ENCODE measurements at regions not wholly inside any gene's neighbourhood (a gene's known extent, or its start where the extent isn't known, plus 50 kb on each side); places are given as distances from the start of the nearest gene placed in this dataset.

DNA sequence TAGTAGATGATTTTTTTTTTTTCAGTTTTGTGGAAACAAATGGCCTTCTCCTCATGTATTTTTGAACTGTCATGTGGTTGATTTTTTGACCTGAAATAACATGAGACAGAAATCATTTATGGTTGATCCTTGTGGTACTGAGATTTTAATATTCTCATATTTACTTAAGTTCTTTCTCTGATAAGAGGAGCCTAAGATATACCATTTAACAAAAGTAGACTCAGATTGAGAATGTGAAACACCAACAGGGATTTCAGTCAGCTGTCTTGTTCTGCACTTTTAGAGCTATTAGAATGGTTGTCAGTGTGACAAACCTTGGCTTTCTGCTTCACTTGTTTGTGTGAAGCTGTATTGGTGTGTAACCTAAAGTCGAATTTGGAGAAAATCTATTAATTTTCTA is 575.7 kb downstream of the SPOCK3 start:
- Histone ChIP-seq H3K79me2 (ENCODE audit: insufficient read depth, low read length) (no peaks in the 10 kb centered on the region), H3K36me3 (replicated peaks in 1 of 2; ENCODE audit: control insufficient read depth in 1 of 2, insufficient read depth in 2 of 2, low read length in 2 of 2) (no peaks in the 10 kb centered on the region), H3K4me1 (ENCODE audit: insufficient read depth, low read length) (no peaks in the 10 kb centered on the region), H4K20me1 (ENCODE audit: insufficient read depth, low read length) (no peaks in the 10 kb centered on the region), H3K27ac (ENCODE audit: extremely low read length, insufficient read depth, low read length) (no peak overlapping the region), H2AFZ (ENCODE audit: low read length) (no peak overlapping the region), H3K27me3 (ENCODE audit: control insufficient read depth in 1 of 2, insufficient read depth in 2 of 2, low read length in 2 of 2) (no peaks in the 10 kb centered on the region; a peak in 1 of 5 replicates), H3K4me2 (ENCODE audit: low read depth, low read length) (no peak overlapping the region), H3K9me3 (ENCODE audit: low read length) (no peaks in the 10 kb centered on the region), H3K9ac (ENCODE audit: insufficient read depth, low read depth, low read length) (no peak overlapping the region), H3K4me3 (replicated peaks in 1 of 3; ENCODE audit: insufficient read depth in 1 of 3, low read depth in 2 of 3, low read length in 3 of 3) (no peak overlapping the region)
- in situ Hi-C loops (cut with HindIII; ENCODE audit: extremely low pct_ligation_motif_present, low pct_unique_long_range_greater_than_20kb) (no loop called here), intact Hi-C loops (cut with micrococcal nuclease; ENCODE audit: unreplicated experiment) (no loop called here)
- POLR2A ChIA-PET, result no interaction called here
- 0% methylated on average over 1 of the region's 1 CpG for WGBS (ENCODE audit: low lambda C conversion rate)
- FAIRE-seq (no peak), ATAC-seq (no peak), DNase-seq (ENCODE audit: low spot score) (no peak)
- CTCF ChIA-PET (ENCODE audit: low intra/inter-chr PET ratio, low total read pairs), result no interaction called here
- BruUV-seq (replicated peaks), result no TSS peak
- TF ChIP-seq KLF13 (CRISPR knock-in tag; IDR thresholded peaks at IDR 0.05), result no peak
- TF ChIP-seq, protein P1, sequence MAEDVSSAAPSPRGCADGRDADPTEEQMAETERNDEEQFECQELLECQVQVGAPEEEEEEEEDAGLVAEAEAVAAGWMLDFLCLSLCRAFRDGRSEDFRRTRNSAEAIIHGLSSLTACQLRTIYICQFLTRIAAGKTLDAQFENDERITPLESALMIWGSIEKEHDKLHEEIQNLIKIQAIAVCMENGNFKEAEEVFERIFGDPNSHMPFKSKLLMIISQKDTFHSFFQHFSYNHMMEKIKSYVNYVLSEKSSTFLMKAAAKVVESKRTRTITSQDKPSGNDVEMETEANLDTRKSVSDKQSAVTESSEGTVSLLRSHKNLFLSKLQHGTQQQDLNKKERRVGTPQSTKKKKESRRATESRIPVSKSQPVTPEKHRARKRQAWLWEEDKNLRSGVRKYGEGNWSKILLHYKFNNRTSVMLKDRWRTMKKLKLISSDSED (CRISPR knock-in tag; IDR thresholded peaks at IDR 0.05), result no peak
- no peak for TF ChIP-seq DNMT1 (CRISPR knock-in tag; IDR thresholded peaks at IDR 0.05)
- TF ChIP-seq NONO (IDR thresholded peaks at IDR 0.05), result no peak
- no peak for TF ChIP-seq NONO (CRISPR knock-in tag; conservative IDR thresholded peaks at IDR 0.05)
- TF ChIP-seq, protein P2, sequence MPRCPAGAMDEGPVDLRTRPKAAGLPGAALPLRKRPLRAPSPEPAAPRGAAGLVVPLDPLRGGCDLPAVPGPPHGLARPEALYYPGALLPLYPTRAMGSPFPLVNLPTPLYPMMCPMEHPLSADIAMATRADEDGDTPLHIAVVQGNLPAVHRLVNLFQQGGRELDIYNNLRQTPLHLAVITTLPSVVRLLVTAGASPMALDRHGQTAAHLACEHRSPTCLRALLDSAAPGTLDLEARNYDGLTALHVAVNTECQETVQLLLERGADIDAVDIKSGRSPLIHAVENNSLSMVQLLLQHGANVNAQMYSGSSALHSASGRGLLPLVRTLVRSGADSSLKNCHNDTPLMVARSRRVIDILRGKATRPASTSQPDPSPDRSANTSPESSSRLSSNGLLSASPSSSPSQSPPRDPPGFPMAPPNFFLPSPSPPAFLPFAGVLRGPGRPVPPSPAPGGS (CRISPR knock-in tag; IDR thresholded peaks at IDR 0.05), result no peak
- TF ChIP-seq, protein P3, sequence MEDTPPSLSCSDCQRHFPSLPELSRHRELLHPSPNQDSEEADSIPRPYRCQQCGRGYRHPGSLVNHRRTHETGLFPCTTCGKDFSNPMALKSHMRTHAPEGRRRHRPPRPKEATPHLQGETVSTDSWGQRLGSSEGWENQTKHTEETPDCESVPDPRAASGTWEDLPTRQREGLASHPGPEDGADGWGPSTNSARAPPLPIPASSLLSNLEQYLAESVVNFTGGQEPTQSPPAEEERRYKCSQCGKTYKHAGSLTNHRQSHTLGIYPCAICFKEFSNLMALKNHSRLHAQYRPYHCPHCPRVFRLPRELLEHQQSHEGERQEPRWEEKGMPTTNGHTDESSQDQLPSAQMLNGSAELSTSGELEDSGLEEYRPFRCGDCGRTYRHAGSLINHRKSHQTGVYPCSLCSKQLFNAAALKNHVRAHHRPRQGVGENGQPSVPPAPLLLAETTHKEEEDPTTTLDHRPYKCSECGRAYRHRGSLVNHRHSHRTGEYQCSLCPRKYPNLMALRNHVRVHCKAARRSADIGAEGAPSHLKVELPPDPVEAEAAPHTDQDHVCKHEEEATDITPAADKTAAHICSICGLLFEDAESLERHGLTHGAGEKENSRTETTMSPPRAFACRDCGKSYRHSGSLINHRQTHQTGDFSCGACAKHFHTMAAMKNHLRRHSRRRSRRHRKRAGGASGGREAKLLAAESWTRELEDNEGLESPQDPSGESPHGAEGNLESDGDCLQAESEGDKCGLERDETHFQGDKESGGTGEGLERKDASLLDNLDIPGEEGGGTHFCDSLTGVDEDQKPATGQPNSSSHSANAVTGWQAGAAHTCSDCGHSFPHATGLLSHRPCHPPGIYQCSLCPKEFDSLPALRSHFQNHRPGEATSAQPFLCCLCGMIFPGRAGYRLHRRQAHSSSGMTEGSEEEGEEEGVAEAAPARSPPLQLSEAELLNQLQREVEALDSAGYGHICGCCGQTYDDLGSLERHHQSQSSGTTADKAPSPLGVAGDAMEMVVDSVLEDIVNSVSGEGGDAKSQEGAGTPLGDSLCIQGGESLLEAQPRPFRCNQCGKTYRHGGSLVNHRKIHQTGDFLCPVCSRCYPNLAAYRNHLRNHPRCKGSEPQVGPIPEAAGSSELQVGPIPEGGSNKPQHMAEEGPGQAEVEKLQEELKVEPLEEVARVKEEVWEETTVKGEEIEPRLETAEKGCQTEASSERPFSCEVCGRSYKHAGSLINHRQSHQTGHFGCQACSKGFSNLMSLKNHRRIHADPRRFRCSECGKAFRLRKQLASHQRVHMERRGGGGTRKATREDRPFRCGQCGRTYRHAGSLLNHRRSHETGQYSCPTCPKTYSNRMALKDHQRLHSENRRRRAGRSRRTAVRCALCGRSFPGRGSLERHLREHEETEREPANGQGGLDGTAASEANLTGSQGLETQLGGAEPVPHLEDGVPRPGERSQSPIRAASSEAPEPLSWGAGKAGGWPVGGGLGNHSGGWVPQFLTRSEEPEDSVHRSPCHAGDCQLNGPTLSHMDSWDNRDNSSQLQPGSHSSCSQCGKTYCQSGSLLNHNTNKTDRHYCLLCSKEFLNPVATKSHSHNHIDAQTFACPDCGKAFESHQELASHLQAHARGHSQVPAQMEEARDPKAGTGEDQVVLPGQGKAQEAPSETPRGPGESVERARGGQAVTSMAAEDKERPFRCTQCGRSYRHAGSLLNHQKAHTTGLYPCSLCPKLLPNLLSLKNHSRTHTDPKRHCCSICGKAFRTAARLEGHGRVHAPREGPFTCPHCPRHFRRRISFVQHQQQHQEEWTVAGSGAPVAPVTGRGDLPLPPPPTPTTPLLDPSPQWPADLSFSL (CRISPR knock-in tag; IDR thresholded peaks at IDR 0.05), result no peak
- no peak for TF ChIP-seq PPARG (CRISPR knock-in tag; conservative IDR thresholded peaks at IDR 0.05)
- TF ChIP-seq, protein P4, sequence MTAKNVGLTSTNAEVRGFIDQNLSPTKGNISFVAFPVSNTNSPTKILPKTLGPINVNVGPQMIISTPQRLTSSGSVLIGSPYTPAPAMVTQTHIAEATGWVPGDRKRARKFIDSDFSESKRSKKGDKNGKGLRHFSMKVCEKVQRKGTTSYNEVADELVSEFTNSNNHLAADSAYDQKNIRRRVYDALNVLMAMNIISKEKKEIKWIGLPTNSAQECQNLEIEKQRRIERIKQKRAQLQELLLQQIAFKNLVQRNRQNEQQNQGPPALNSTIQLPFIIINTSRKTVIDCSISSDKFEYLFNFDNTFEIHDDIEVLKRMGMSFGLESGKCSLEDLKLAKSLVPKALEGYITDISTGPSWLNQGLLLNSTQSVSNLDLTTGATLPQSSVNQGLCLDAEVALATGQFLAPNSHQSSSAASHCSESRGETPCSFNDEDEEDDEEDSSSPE (CRISPR knock-in tag; IDR thresholded peaks at IDR 0.05), result no peak
- TF ChIP-seq DPF2 (CRISPR knock-in tag; IDR thresholded peaks at IDR 0.05; ENCODE audit: borderline replicate concordance, low read depth), result no peak
- TF ChIP-seq U2AF2 (IDR thresholded peaks at IDR 0.05; ENCODE audit: low read depth, low read length), result no peak
- TF ChIP-seq ZNF788 (CRISPR knock-in tag; IDR thresholded peaks at IDR 0.05; ENCODE audit: borderline replicate concordance), result no peak
- TF ChIP-seq, protein P5, sequence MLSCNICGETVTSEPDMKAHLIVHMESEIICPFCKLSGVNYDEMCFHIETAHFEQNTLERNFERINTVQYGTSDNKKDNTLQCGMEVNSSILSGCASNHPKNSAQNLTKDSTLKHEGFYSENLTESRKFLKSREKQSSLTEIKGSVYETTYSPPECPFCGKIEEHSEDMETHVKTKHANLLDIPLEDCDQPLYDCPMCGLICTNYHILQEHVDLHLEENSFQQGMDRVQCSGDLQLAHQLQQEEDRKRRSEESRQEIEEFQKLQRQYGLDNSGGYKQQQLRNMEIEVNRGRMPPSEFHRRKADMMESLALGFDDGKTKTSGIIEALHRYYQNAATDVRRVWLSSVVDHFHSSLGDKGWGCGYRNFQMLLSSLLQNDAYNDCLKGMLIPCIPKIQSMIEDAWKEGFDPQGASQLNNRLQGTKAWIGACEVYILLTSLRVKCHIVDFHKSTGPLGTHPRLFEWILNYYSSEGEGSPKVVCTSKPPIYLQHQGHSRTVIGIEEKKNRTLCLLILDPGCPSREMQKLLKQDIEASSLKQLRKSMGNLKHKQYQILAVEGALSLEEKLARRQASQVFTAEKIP (CRISPR knock-in tag; IDR thresholded peaks at IDR 0.05; ENCODE audit: borderline replicate concordance), result no peak
